Kidney epithelial cell (primary cell): ENCODE measurements at regions not wholly inside any gene's neighbourhood (a gene's known extent, or its start where the extent isn't known, plus 50 kb on each side); places are given as distances from the start of the nearest gene placed in this dataset.

Experiments used
- DNase-seq: peaks from one replicate; pipeline ENCODE4 v3.0.0-alpha.2; 2010; ENCODE audit warnings: low read depth
- H3K27me3 ChIP-seq: 2 replicates; pipeline ENCODE4 v1.6.0; 2011; ENCODE audit warnings: low read length; ENCODE audit not compliant: control insufficient read depth, insufficient read depth
- H3K36me3 ChIP-seq: 2 replicates; pipeline ENCODE4 v1.5.1; 2011; ENCODE audit warnings: low read length; ENCODE audit not compliant: control insufficient read depth, insufficient read depth
- H3K4me3 ChIP-seq: 2 replicates; pipeline ENCODE4 v1.5.1; 2011; ENCODE audit warnings: low read depth, mild to moderate bottlenecking, control low read depth, low read length
- TF ChIP-seq, protein P1 (sequence below): IDR thresholded peaks from 2 replicates; pipeline ENCODE4 v1.5.1; 2011; ENCODE audit warnings: mild to moderate bottlenecking, moderate library complexity, low read length, control low read depth, inconsistent platforms; ENCODE audit not compliant: insufficient read depth, poor library complexity, severe bottlenecking

- H3K36me3 ChIP-seq: no peaks in the 10 kb centered on the region
- TF ChIP-seq, protein P1, sequence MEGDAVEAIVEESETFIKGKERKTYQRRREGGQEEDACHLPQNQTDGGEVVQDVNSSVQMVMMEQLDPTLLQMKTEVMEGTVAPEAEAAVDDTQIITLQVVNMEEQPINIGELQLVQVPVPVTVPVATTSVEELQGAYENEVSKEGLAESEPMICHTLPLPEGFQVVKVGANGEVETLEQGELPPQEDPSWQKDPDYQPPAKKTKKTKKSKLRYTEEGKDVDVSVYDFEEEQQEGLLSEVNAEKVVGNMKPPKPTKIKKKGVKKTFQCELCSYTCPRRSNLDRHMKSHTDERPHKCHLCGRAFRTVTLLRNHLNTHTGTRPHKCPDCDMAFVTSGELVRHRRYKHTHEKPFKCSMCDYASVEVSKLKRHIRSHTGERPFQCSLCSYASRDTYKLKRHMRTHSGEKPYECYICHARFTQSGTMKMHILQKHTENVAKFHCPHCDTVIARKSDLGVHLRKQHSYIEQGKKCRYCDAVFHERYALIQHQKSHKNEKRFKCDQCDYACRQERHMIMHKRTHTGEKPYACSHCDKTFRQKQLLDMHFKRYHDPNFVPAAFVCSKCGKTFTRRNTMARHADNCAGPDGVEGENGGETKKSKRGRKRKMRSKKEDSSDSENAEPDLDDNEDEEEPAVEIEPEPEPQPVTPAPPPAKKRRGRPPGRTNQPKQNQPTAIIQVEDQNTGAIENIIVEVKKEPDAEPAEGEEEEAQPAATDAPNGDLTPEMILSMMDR: no peak
- H3K4me3 ChIP-seq: no peak overlapping the region
- no peak for DNase-seq
- H3K27me3 ChIP-seq: no peaks in the 10 kb centered on the region
Measured at GRCh38 chr2:36253086-36253485, 102.5 kb upstream of the CRIM1 start.

DNA sequence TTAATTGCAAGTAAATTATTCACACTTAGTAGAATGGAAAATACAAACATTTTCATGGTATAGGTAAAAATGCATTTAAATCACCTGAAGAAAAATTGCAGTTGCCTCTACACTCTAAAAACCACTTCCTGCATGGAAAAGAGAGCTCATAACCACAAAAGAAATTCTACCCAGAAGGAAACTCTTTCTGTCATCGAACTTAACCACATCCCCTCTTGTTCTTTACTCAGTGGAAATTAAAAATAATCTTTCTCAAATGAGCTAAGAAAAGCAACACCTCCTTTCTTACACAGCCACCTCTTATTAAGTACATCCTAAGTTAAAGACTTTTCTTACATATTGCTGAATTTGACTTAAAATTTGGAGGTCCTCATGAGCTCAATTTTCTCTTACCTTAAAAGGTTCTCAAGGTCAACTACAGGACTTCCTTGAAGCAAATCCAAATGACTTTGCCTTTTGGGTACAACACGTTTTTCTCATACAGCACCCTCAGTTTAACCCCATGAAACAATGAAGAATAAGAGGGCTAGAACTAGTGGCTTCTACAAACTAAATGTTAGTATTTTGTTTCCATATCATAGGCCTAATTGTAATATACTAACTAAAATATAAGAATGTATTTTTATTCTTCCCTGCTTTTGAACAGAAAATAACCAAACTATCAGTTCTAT, 109.1 kb upstream of the CRIM1 start:
- no peaks in the 10 kb centered on the region for H3K27me3 ChIP-seq
- no peaks in the 10 kb centered on the region for H3K36me3 ChIP-seq
- no peak overlapping the region for H3K4me3 ChIP-seq
- no peak for DNase-seq
- TF ChIP-seq, protein P1: no peak

DNA sequence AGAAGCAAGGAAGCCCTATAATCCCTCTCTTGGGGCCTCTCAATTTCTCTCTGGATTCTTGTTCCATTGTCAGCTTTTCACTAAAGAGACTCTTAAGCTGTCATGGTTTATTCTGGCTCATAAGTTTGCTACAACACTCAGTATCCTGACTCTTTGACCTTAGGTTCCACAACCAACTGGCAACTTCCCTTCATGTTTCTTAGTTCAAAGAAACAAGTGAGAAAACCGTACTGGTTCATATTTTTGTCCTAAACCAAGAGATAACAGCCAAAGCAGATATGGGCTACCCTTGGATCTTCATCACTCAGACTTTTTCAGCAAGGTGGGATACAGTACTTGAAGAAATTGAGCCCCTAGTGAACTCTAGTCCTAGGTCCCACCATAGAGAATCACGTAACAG, 109.9 kb upstream of the CRIM1 start:
- Histone ChIP-seq H3K36me3 (no peaks in the 10 kb centered on the region), H3K27me3 (no peaks in the 10 kb centered on the region), H3K4me3 (no peak overlapping the region)
- no peak for DNase-seq
- TF ChIP-seq, protein P1: no peak

- Histone ChIP-seq H3K27me3 (no peaks in the 10 kb centered on the region), H3K4me3 (no peak overlapping the region), H3K36me3 (no peaks in the 10 kb centered on the region)
- no peak for DNase-seq
- TF ChIP-seq, protein P1: no peak
Measured at GRCh38 chr2:36238106-36238505, 117.5 kb upstream of the CRIM1 start.

DNA sequence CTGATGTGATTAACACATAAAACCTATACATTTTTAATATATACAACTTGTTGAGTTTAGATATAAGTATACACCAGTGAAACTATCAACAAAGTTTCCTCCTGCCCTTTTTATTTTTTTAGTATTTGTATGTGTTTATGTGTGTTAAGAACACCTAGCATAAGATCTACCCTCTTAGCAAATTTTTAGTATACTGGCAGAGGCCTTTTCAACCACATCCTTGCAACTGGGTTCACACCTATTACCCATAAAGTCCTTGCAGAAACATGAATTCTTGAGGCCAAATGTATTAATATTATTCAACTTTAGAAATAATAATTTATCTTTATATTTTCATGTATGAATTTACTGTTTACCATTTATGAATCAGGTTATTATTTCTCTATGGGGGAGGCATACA, 119.7 kb upstream of the CRIM1 start:
- Histone ChIP-seq H3K4me3 (no peak overlapping the region), H3K36me3 (no peaks in the 10 kb centered on the region), H3K27me3 (no peaks in the 10 kb centered on the region)
- no peak for DNase-seq
- TF ChIP-seq, protein P1: no peak

- Histone ChIP-seq H3K4me3 (no peak overlapping the region), H3K27me3 (no peaks in the 10 kb centered on the region), H3K36me3 (no peaks in the 10 kb centered on the region)
- TF ChIP-seq, protein P1: no peak
- DNase-seq: no peak
Measured at GRCh38 chr2:36235426-36235825, 120.2 kb upstream of the CRIM1 start.
